Activated naive CD8-positive, alpha-beta T cell treated with anti-CD3 and anti-CD28 coated beads, Interleukin-2, amount 10 ng/mL, durations not matched to agents 7 days and 5 days (primary cell): ENCODE measurements at regions not wholly inside any gene's neighbourhood (a gene's known extent, or its start where the extent isn't known, plus 50 kb on each side); places are given as distances from the start of the nearest gene placed in this dataset.
A peak's percentile ranks its signal among the peaks of the same experiment; 100 is the strongest.

Source experiments
- ATAC-seq: fragments of 150-1000 bp; cut with Tn5 transposase; one replicate; pipeline ENCODE4 v1.10.0; 2021; ENCODE audit warnings: low read depth, moderate library complexity
- POLR2A ChIA-PET: fragments of 350-600 bp; sonication (Branson Sonifier 250); formaldehyde crosslinking; loops from one replicate; lab custom pipeline; 2021; ENCODE audit warnings: antibody characterized with exemption; lab: Charles Lee
- DNase-seq: peaks from one replicate; pipeline ENCODE4 v3.0.0; 2021
- H3K27ac Mint-ChIP-seq: one replicate; pipeline ENCODE4 v1.8.0; 2022; ENCODE audit warnings: mild to moderate bottlenecking, mixed read lengths
- H3K27me3 Mint-ChIP-seq: one replicate; pipeline ENCODE4 v1.8.0; 2022; ENCODE audit warnings: mild to moderate bottlenecking, moderate library complexity, mixed read lengths
- H3K36me3 Mint-ChIP-seq: one replicate; pipeline ENCODE4 v1.8.0; 2021; ENCODE audit warnings: mild to moderate bottlenecking, mixed read lengths
- H3K4me1 Mint-ChIP-seq: one replicate; pipeline ENCODE4 v1.8.0; 2021; ENCODE audit warnings: mixed read lengths
- H3K4me3 Mint-ChIP-seq: one replicate; pipeline ENCODE4 v1.8.0; 2022; ENCODE audit warnings: mild to moderate bottlenecking, moderate library complexity, mixed read lengths
- H3K9me3 Mint-ChIP-seq: one replicate; pipeline ENCODE4 v1.8.0; 2021; ENCODE audit warnings: mixed read lengths

- H3K27me3 Mint-ChIP-seq, result peaks cover 3% of the 10 kb centered on the region
- H3K4me1 Mint-ChIP-seq, result no peaks in the 10 kb centered on the region
- no peak for DNase-seq
- H3K36me3 Mint-ChIP-seq, result no peaks in the 10 kb centered on the region
- POLR2A ChIA-PET, result no interaction called here
- ATAC-seq, result no peak
- H3K9me3 Mint-ChIP-seq, result no peaks in the 10 kb centered on the region
- H3K4me3 Mint-ChIP-seq, result no peak overlapping the region
- H3K27ac Mint-ChIP-seq, result no peak overlapping the region
Measured at GRCh38 chrY:12981074-12981473, 76.4 kb downstream of the DDX3Y start.

DNA sequence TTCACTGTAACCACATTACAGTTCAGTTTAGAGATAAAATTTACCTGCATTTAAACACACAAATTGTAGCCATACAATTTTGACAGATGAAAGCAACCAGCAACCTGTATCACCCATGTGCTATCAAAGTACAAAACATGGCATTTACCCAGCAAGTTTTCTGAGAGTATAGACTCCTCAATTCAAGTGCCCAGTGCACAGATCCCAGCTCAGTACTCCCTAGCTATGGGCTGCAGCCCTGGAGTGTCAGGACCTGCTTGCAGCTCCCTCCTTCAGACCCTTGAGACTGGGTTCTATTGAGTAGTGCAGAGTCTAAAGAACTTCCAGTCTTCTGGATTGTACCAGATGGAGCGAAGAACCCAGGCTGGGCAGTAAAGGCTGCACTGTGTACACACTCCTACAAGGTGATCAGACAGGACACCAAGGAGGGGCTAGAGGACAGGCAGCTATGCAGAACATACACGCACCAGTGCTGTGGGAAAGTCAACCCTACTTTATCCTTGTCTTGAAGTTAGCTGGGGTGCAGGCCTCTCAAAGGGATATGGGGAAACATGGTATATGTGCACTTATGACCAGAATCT is 77.7 kb downstream of the DDX3Y start:
- no peaks in the 10 kb centered on the region for H3K36me3 Mint-ChIP-seq
- peaks cover 3% of the 10 kb centered on the region for H3K27me3 Mint-ChIP-seq
- POLR2A ChIA-PET, result no interaction called here
- no peak overlapping the region for H3K4me3 Mint-ChIP-seq
- H3K4me1 Mint-ChIP-seq, result no peaks in the 10 kb centered on the region
- peak; percentile 36 for ATAC-seq
- H3K27ac Mint-ChIP-seq, result no peak overlapping the region
- DNase-seq, result no peak
- no peaks in the 10 kb centered on the region for H3K9me3 Mint-ChIP-seq

DNA sequence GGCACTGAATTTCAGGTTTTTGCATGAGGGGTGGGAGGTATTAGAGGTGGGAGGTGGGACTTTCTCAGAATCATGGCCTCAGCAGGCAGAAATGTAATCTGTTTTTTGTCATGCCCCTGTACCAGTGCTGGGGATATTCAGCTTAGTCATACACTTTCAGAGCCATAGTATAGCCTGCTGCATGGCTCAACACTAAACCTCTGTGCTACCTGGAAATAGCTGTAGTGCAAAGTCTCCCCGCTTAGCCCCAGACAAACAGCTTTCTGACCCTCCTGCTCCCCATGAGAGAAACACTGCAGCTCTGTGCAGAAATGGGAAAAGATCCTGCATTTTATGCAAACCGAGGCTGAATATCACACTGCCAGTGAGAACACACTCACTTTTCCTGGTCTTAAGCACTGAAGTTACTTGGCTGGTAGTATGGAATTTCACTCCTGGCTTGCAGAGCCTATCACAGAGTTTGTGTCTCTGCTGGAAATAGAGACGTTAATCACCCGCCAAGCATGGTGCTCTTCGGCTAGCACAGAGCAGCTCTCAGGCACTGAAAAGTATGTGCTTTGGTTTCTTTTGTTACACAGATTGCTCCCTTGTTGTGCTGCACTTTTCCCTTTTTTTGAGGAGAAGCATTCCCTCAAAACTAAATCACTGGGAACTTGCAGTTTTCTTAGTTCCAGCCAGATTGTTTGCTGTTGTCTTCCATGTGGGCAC is 80.1 kb downstream of the DDX3Y start:
- POLR2A ChIA-PET, result no interaction called here
- ATAC-seq (no peak), DNase-seq (no peak)
- Mint-ChIP-seq H3K27ac (no peak overlapping the region), H3K36me3 (no peaks in the 10 kb centered on the region), H3K9me3 (no peaks in the 10 kb centered on the region), H3K4me3 (no peak overlapping the region), H3K4me1 (no peaks in the 10 kb centered on the region), H3K27me3 (peaks cover 2% of the 10 kb centered on the region)

- Mint-ChIP-seq H3K27me3 (peaks cover 1% of the 10 kb centered on the region), H3K9me3 (no peaks in the 10 kb centered on the region), H3K27ac (no peak overlapping the region), H3K4me1 (peaks cover 8% of the 10 kb centered on the region), H3K4me3 (no peak overlapping the region), H3K36me3 (no peaks in the 10 kb centered on the region)
- POLR2A ChIA-PET, result no interaction called here
- no peak for DNase-seq
- ATAC-seq, result no peak
Measured at GRCh38 chrY:13017493-13017892, 112.8 kb downstream of the DDX3Y start.

- Mint-ChIP-seq H3K9me3 (no peaks in the 10 kb centered on the region), H3K27me3 (peaks cover 1% of the 10 kb centered on the region), H3K4me3 (no peak overlapping the region), H3K36me3 (no peaks in the 10 kb centered on the region), H3K27ac (no peak overlapping the region), H3K4me1 (peaks cover 8% of the 10 kb centered on the region)
- POLR2A ChIA-PET, result no interaction called here
- DNase-seq, result no peak
- no peak for ATAC-seq
Measured at GRCh38 chrY:13019486-13019885, 114.8 kb downstream of the DDX3Y start.

GRCh38 chrY:13020839-13021238 is 116.2 kb downstream of the DDX3Y start:
- ATAC-seq (no peak), DNase-seq (no peak)
- Mint-ChIP-seq H3K4me1 (peaks cover 8% of the 10 kb centered on the region), H3K9me3 (no peaks in the 10 kb centered on the region), H3K4me3 (no peak overlapping the region), H3K36me3 (no peaks in the 10 kb centered on the region), H3K27me3 (peaks cover 1% of the 10 kb centered on the region), H3K27ac (no peak overlapping the region)
- POLR2A ChIA-PET, result no interaction called here

GRCh38 chrY:13023607-13024006 is 118.9 kb downstream of the DDX3Y start:
- no peaks in the 10 kb centered on the region for H3K27me3 Mint-ChIP-seq
- H3K27ac Mint-ChIP-seq, result no peak overlapping the region
- no peak overlapping the region for H3K4me3 Mint-ChIP-seq
- peaks cover 4% of the 10 kb centered on the region for H3K4me1 Mint-ChIP-seq
- POLR2A ChIA-PET, result no interaction called here
- no peak for DNase-seq
- no peaks in the 10 kb centered on the region for H3K9me3 Mint-ChIP-seq
- ATAC-seq, result no peak
- H3K36me3 Mint-ChIP-seq, result no peaks in the 10 kb centered on the region

- POLR2A ChIA-PET, result no interaction called here
- Mint-ChIP-seq H3K27me3 (no peaks in the 10 kb centered on the region), H3K4me3 (no peak overlapping the region), H3K4me1 (peaks cover 4% of the 10 kb centered on the region), H3K27ac (no peak overlapping the region), H3K36me3 (no peaks in the 10 kb centered on the region), H3K9me3 (no peaks in the 10 kb centered on the region)
- no peak for ATAC-seq
- no peak for DNase-seq
Measured at GRCh38 chrY:13024447-13024846, 119.8 kb downstream of the DDX3Y start.

DNA sequence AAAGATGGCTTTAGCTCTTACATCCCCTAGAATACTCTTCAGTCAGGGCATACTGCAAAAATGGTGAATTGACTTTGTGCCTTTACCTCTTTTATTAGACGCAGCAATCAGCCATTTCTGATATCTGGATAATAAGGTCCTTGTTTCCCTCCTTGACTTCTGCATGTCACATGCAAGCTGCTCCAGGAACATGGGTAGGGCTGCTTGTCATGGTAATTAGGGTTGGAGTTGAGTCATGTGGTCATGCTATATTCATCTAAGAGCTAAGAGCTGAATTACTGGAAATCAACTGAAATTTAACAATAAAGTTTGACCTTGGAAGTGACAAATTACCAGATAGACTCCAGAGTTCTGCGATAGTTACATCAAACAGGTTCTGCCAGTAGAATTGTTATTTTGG is 122.2 kb downstream of the DDX3Y start:
- Mint-ChIP-seq H3K9me3 (no peaks in the 10 kb centered on the region), H3K27ac (no peak overlapping the region), H3K4me3 (no peak overlapping the region), H3K36me3 (no peaks in the 10 kb centered on the region), H3K27me3 (no peaks in the 10 kb centered on the region), H3K4me1 (no peaks in the 10 kb centered on the region)
- DNase-seq (no peak), ATAC-seq (no peak)
- POLR2A ChIA-PET, result no interaction called here

- Mint-ChIP-seq H3K27ac (no peak overlapping the region), H3K4me1 (peaks cover 1% of the 10 kb centered on the region)
- POLR2A ChIA-PET, result no interaction called here
Measured at GRCh38 chrY:13040232-13040631, 135.6 kb downstream of the DDX3Y start.

DNA sequence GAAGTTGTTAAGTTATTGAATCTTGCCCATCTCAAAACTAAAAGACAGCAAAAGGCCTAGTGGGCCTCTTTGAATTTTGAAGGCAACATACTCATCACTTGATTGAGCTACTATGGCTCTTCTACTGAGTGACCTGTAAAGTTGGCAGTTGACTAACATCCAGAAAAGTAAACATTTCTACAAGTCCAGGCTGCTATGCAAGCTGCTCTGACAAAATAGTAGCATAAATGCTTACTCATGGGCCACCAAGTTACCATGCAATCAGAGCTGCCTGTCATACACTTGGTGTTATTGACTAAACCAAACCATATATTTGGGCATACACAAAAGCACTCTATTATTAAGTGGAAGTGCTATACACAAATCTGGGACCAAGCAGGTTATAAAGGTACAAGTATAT is 148.8 kb downstream of the DDX3Y start:
- no peaks in the 10 kb centered on the region for H3K36me3 Mint-ChIP-seq
- no peak overlapping the region for H3K4me3 Mint-ChIP-seq
- H3K27me3 Mint-ChIP-seq, result no peaks in the 10 kb centered on the region
- no peak overlapping the region for H3K27ac Mint-ChIP-seq
- POLR2A ChIA-PET, result no interaction called here
- no peaks in the 10 kb centered on the region for H3K4me1 Mint-ChIP-seq
- H3K9me3 Mint-ChIP-seq, result no peaks in the 10 kb centered on the region
- ATAC-seq (no peak), DNase-seq (no peak)

More at GRCh38 chrY:13040232-13040631, 135.6 kb downstream of the DDX3Y start:
- DNase-seq (no peak), ATAC-seq (no peak)
- peaks cover 1% of the 10 kb centered on the region for H3K9me3 Mint-ChIP-seq
- no peaks in the 10 kb centered on the region for H3K36me3 Mint-ChIP-seq
- no peaks in the 10 kb centered on the region for H3K27me3 Mint-ChIP-seq
- no peak overlapping the region for H3K4me3 Mint-ChIP-seq

DNA sequence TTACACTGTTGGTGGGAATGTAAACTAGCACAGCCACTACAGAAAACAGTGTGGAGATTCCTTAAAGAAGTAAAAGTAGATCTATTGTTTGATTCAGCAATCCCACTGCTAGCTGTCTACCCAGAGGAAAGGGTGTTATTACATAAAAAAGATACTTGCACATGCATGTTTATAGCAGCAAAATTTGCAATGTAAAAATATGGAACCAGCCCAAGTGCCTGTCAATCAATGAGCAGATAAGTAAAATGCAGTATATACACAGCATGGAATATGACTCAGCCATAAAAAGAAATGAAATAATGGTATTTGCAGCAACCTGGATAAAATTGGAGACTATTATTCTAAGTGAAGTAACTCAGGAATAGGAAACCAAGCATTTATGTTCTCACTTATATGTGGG is 161.7 kb downstream of the DDX3Y start:
- POLR2A ChIA-PET, result no interaction called here
- DNase-seq, result no peak
- Mint-ChIP-seq H3K36me3 (no peaks in the 10 kb centered on the region), H3K27me3 (no peaks in the 10 kb centered on the region), H3K9me3 (no peaks in the 10 kb centered on the region), H3K4me1 (no peaks in the 10 kb centered on the region), H3K4me3 (no peak overlapping the region), H3K27ac (no peak overlapping the region)
- ATAC-seq, result no peak

DNA sequence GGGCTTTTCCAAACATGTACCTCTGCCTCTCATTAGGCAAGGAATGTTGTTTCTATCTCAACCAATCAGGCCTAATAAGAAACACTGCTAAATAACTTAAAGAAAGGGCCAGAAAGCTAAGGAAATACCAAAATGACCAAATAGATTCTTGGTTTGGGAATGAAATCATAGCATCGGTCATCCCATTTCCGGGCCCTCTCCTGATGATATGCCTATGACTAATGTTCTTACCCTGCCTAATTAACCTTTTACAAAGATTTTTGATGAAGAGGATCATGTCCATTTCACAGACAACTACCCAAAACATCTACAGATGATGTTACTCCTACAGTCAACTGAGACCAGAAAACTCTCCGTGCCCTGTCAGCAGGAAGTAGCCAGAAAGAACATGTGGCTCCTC is 164.0 kb downstream of the DDX3Y start:
- POLR2A ChIA-PET, result no interaction called here
- no peak overlapping the region for H3K4me3 Mint-ChIP-seq

DNA sequence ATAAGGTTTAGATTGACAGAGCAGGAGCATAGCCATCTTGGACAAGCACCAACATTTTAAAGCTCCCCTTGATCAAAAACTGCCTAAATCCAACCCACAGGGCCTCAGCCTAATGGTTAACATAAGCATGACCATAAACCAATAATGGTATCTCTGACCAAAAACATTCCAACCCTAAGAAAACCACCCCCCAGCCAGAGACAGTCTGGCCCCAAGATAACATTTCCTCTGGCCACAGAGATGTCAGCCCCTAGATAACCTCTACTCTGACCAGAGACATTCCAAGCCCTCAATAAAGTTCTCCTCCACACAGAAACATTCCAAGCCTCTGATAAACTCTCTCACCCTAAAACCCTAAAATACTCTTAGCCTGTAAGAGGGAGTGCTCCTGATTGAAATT is 164.4 kb downstream of the DDX3Y start:
- Mint-ChIP-seq H3K4me3 (no peak overlapping the region), H3K27me3 (peaks cover 2% of the 10 kb centered on the region), H3K9me3 (peaks cover 3% of the 10 kb centered on the region), H3K27ac (no peak overlapping the region), H3K36me3 (peaks cover 1% of the 10 kb centered on the region), H3K4me1 (no peaks in the 10 kb centered on the region)
- ATAC-seq (no peak), DNase-seq (no peak)
- POLR2A ChIA-PET, result no interaction called here

More for the DNA sequence above, 164.0 kb downstream of the DDX3Y start:
- Mint-ChIP-seq H3K4me1 (no peaks in the 10 kb centered on the region), H3K27me3 (peaks cover 2% of the 10 kb centered on the region), H3K9me3 (peaks cover 2% of the 10 kb centered on the region), H3K36me3 (peaks cover 1% of the 10 kb centered on the region), H3K27ac (no peak overlapping the region)
- ATAC-seq (no peak), DNase-seq (no peak)
